K562 (cell line): ENCODE measurements at regions not wholly inside any gene's neighbourhood (a gene's known extent, or its start where the extent isn't known, plus 50 kb on each side); places are given as distances from the start of the nearest gene placed in this dataset.
A peak's percentile ranks its signal among the peaks of the same experiment; 100 is the strongest.

Experiments
- ATAC-seq: fragments of 200-7000 bp; cut with Tn5 transposase; 3 replicates; pipeline ENCODE4 v1.9.1; 2020; ENCODE audit warnings: moderate library complexity
- BruUV-seq: library from RNA; stranded (reverse); fragments of 400-500 nt; replicated peaks from 2 replicates; lab custom pipeline; 2021; lab: Mats Ljungman, UMichigan
- CTCF ChIA-PET: fragments of 300-600 bp; formaldehyde crosslinking; extraction: SDS; loops from one replicate; lab custom pipeline; 2021; ENCODE audit warnings: low intra/inter-chr PET ratio; lab: Yijun Ruan, JAX
- POLR2A ChIA-PET: fragments of 300-600, 350-650 bp; sonication (Branson Sonifier 250); formaldehyde crosslinking; extraction: SDS; loops from one replicate; lab custom pipeline; 2021; ENCODE audit warnings: antibody characterized with exemption, inconsistent platforms; lab: Yijun Ruan, JAX
- DNase-seq, 4 experiments: peaks; one replicate each; pipeline versions ENCODE4 v3.0.0 to v3.0.0-alpha.2; 2011 to 2018; ENCODE audit warnings: low spot score in 3 of 4, mixed read lengths in 3 of 4; ENCODE audit errors: extremely low read depth in 1 of 4
- FAIRE-seq: peaks from 2 replicates; lab custom pipeline; 2011; peaks lifted over from hg19 to GRCh38; lab: Jason Lieb, UNC
- H2AFZ ChIP-seq: 2 replicates; pipeline ENCODE4 v1.6.0; 2011; ENCODE audit warnings: low read depth, low read length, control low read depth, inconsistent platforms
- H3K27ac ChIP-seq: fragments of 200-600 bp; 3 replicates; pipeline ENCODE4 v1.8.0; 2011; ENCODE audit warnings: low read depth, mild to moderate bottlenecking, control low read depth, inconsistent platforms, low read length, moderate library complexity, mixed read lengths; ENCODE audit errors: extremely low read depth
- H3K27me3 ChIP-seq, 2 experiments: fragments of 300-600 bp in 1 of 2; 2 replicates in 1 of 2; 3 replicates in 1 of 2; pipeline versions ENCODE4 v1.6.0 to v1.8.0; 2011; ENCODE audit warnings: inconsistent platforms in 2 of 2, low read length in 2 of 2, mild to moderate bottlenecking in 1 of 2, mixed read lengths in 1 of 2, moderate library complexity in 1 of 2; ENCODE audit not compliant: control insufficient read depth in 2 of 2, insufficient read depth in 2 of 2
- H3K36me3 ChIP-seq: fragments of 300-600 bp; 3 replicates; pipeline ENCODE4 v1.8.0; 2011; ENCODE audit warnings: mild to moderate bottlenecking, low read length, inconsistent platforms; ENCODE audit not compliant: control insufficient read depth, insufficient read depth
- H3K4me1 ChIP-seq, 2 experiments: fragments of 200-600 bp in 1 of 2; replicated peaks in 1 of 2; 2 replicates in 1 of 2; 3 replicates in 1 of 2; pipeline versions ENCODE4 v1.5.1 to v1.8.0; 2011; ENCODE audit warnings: inconsistent platforms in 2 of 2, low read length in 2 of 2, mild to moderate bottlenecking in 1 of 2, mixed read lengths in 1 of 2, moderate library complexity in 1 of 2; ENCODE audit not compliant: control insufficient read depth in 2 of 2, insufficient read depth in 2 of 2
- H3K4me2 ChIP-seq: 2 replicates; pipeline ENCODE4 v1.6.1; 2011; ENCODE audit warnings: low read length, control low read depth, inconsistent platforms, mixed read lengths; ENCODE audit not compliant: insufficient read depth
- H3K4me3 ChIP-seq: fragments of 200-600 bp; sonication (generic), shearing (Covaris generic); 2 replicates; pipeline ENCODE4 v1.5.1; 2016; ENCODE audit warnings: control low read depth, inconsistent platforms
- H3K79me2 ChIP-seq: fragments of 200-600 bp; 3 replicates; pipeline ENCODE4 v1.8.0; 2011; ENCODE audit warnings: low read length, inconsistent platforms; ENCODE audit not compliant: control insufficient read depth, insufficient read depth
- H3K9ac ChIP-seq, 2 experiments: 2 replicates each; pipeline versions ENCODE4 v1.6.0 to v1.6.1; 2011; ENCODE audit warnings: low read depth in 2 of 2, low read length in 2 of 2, control low read depth in 1 of 2, inconsistent platforms in 1 of 2, mild to moderate bottlenecking in 1 of 2, mixed read lengths in 1 of 2; ENCODE audit not compliant: insufficient read depth in 1 of 2
- H3K9me1 ChIP-seq: one replicate; pipeline ENCODE4 v1.6.0; 2011; ENCODE audit warnings: inconsistent platforms, mild to moderate bottlenecking, low read length, moderate library complexity; ENCODE audit not compliant: control insufficient read depth, insufficient read depth
- H3K9me3 ChIP-seq: replicated peaks from 2 replicates; pipeline ENCODE4 v1.5.1; 2011; ENCODE audit warnings: low read depth, low read length, inconsistent platforms; ENCODE audit not compliant: control insufficient read depth, insufficient read depth
- H4K20me1 ChIP-seq: replicated peaks from 2 replicates; pipeline ENCODE4 v1.6.1; 2011; ENCODE audit warnings: low read length, inconsistent platforms, mixed read lengths; ENCODE audit not compliant: control insufficient read depth, insufficient read depth
- CTCF ChIP-seq, 3 experiments: IDR thresholded peaks in 2 of 3; conservative IDR thresholded peaks in 1 of 3; 2 replicates each; pipeline ENCODE4 v1.5.1; 2011 to 2012; ENCODE audit warnings: low read length in 3 of 3, mild to moderate bottlenecking in 3 of 3, control low read depth in 2 of 3, improper control_type of control experiment in 1 of 3, inconsistent platforms in 1 of 3, low read depth in 1 of 3, mixed read lengths in 1 of 3, moderate library complexity in 1 of 3; ENCODE audit not compliant: insufficient read depth in 2 of 3
- GTF2E2 ChIP-seq: fragments of 200-800 bp; sonication (Bioruptor generic); IDR thresholded peaks from 2 replicates; pipeline ENCODE4 v1.6.1; 2016; ENCODE audit warnings: missing genetic modification characterization, missing compliant biosample characterization
- HNRNPK ChIP-seq: fragments of 200-400 bp; formaldehyde crosslinking; IDR thresholded peaks from one replicate; pipeline ENCODE4 v1.6.1; 2018; ENCODE audit warnings: mild to moderate bottlenecking, low read depth, low read length; ENCODE audit not compliant: poor library complexity, severe bottlenecking
- MBD1 ChIP-seq: fragments of 250-450 bp; sonication (Bioruptor Pico); IDR thresholded peaks from 2 replicates; pipeline ENCODE4 v1.8.0; 2022; ENCODE audit warnings: inconsistent platforms
- NEUROD1 ChIP-seq: fragments of 150-350 bp; IDR thresholded peaks from 2 replicates; pipeline ENCODE4 v1.6.1; 2014; ENCODE audit warnings: borderline replicate concordance, low read length, low read depth; ENCODE audit not compliant: partially characterized antibody
- REST ChIP-seq, 2 experiments: fragments of 450-650 bp; formaldehyde crosslinking in 1 of 2; IDR thresholded peaks; 2 replicates each; pipeline versions ENCODE4 v1.4.0 to v1.6.1; 2014 to 2020; ENCODE audit warnings: mild to moderate bottlenecking in 2 of 2, borderline replicate concordance in 1 of 2, low read depth in 1 of 2
- SMC3 ChIP-seq: conservative IDR thresholded peaks from 2 replicates; pipeline ENCODE4 v1.6.1; 2011; ENCODE audit warnings: low read depth, low read length, improper control_type of control experiment; ENCODE audit not compliant: insufficient read depth
- ZNF77 ChIP-seq: fragments of 250-450 bp; sonication (Bioruptor Pico); IDR thresholded peaks from 2 replicates; pipeline ENCODE4 v1.5.0; 2020
- WGBS: fragments of 100-300 bp; shearing (Covaris generic); methylation state at CpG from one replicate; pipeline ENCODE4 v1.1.6; 2016; ENCODE audit warnings: low coverage, mixed read lengths; ENCODE audit not compliant: insufficient coverage; ENCODE audit errors: missing lambda C conversion rate; 5-methylcytosine and 5-hydroxymethylcytosine counted together
- in situ Hi-C: fragments of 300-500 bp; cut with MboI; formaldehyde crosslinking; loops from 4 replicates; pipeline ENCODE4 v1.15.0; 2018; ENCODE audit warnings: inconsistent platforms, mixed read lengths
- intact Hi-C: fragments of 100-400 bp; cut with micrococcal nuclease; formaldehyde crosslinking; loops from 2 replicates; pipeline ENCODE4 v1.14.2; 2022

GRCh38 chr13:59312776-59313175, 851.0 kb downstream of the DIAPH3 start (continued):
- TF ChIP-seq MBD1, result no peak
- no peak for TF ChIP-seq HNRNPK
- no peak for TF ChIP-seq NEUROD1

- in situ Hi-C loops, result no loop called here
- H3K4me2 ChIP-seq, result no peak overlapping the region
- H3K4me3 ChIP-seq, result no peak overlapping the region
- peak; percentile 37 for FAIRE-seq
- DNase-seq, result peak; percentile 17 to 59 (median 20)
- no peaks in the 10 kb centered on the region for H3K4me1 ChIP-seq
- BruUV-seq, result no TSS peak
- POLR2A ChIA-PET, result no interaction called here
- CTCF ChIA-PET, result no interaction called here
- no peaks in the 10 kb centered on the region for H4K20me1 ChIP-seq
- peak; percentile 71 for ATAC-seq
- H2AFZ ChIP-seq, result no peak overlapping the region
- no peaks in the 10 kb centered on the region for H3K9me1 ChIP-seq
- no peaks in the 10 kb centered on the region for H3K27me3 ChIP-seq
- H3K79me2 ChIP-seq, result no peaks in the 10 kb centered on the region
- H3K9me3 ChIP-seq, result no peaks in the 10 kb centered on the region
- H3K27ac ChIP-seq, result no peak overlapping the region
- intact Hi-C loops, result no loop called here
- H3K9ac ChIP-seq, result no peak overlapping the region
- 0% methylated on average over 4 of the region's 4 CpGs for WGBS
- no peaks in the 10 kb centered on the region for H3K36me3 ChIP-seq
- TF ChIP-seq GTF2E2 (tag) (no peak), CTCF (IDR thresholded peaks at IDR 0.05 in 2 of 3, conservative IDR thresholded peaks at IDR 0.05 in 1 of 3; ENCODE audit: insufficient read depth in 2 of 3, low read depth in 1 of 3, low read length in 3 of 3) (peak; percentile 34 to 66 (median 54)), SMC3 (peak; percentile 34; the same call in 1 of the 2 replicates), REST (IDR thresholded peaks at IDR 0.05; ENCODE audit: borderline replicate concordance) (peak; percentile 29; the same call in 1 of the 2 replicates), REST (CRISPR knock-in tag; IDR thresholded peaks at IDR 0.05; ENCODE audit: low read depth) (no peak), ZNF77 (CRISPR knock-in tag) (no peak)
Measured at GRCh38 chr13:59318320-59318930, 845.3 kb downstream of the DIAPH3 start.
